Astrocyte (in vitro differentiated cells and primary cell): ENCODE measurements at regions not wholly inside any gene's neighbourhood (a gene's known extent, or its start where the extent isn't known, plus 50 kb on each side); places are given as distances from the start of the nearest gene placed in this dataset.

ENCODE experiments used
- DNase-seq: peaks from one replicate; pipeline ENCODE4 v3.0.0-alpha.2; 2010; ENCODE audit warnings: low read depth
- FAIRE-seq: peaks from 2 replicates; lab custom pipeline; 2011; peaks lifted over from hg19 to GRCh38; lab: Jason Lieb, UNC
- H2AFZ ChIP-seq: 2 replicates; pipeline ENCODE4 v1.6.0; 2012; ENCODE audit warnings: low read depth, low read length, inconsistent platforms
- H3K27ac ChIP-seq: 2 replicates; pipeline ENCODE4 v1.5.1; 2011; ENCODE audit warnings: low read depth, low read length, inconsistent platforms
- H3K27me3 ChIP-seq: 2 replicates; pipeline ENCODE4 v1.6.0; 2011; ENCODE audit warnings: low read length, inconsistent platforms; ENCODE audit not compliant: insufficient read depth
- H3K36me3 ChIP-seq: 2 replicates; pipeline ENCODE4 v1.5.1; 2011; ENCODE audit warnings: low read length, inconsistent platforms; ENCODE audit not compliant: insufficient read depth
- H3K4me1 ChIP-seq: 2 replicates; pipeline ENCODE4 v1.5.1; 2011; ENCODE audit warnings: low read length, inconsistent platforms; ENCODE audit not compliant: insufficient read depth
- H3K4me2 ChIP-seq: 2 replicates; pipeline ENCODE4 v1.6.0; 2012; ENCODE audit warnings: low read length, inconsistent platforms
- H3K4me3 ChIP-seq: 2 replicates; pipeline ENCODE4 v1.5.1; 2011; ENCODE audit warnings: low read depth, mild to moderate bottlenecking, low read length, inconsistent platforms; ENCODE audit not compliant: insufficient read depth
- H3K79me2 ChIP-seq: 2 replicates; pipeline ENCODE4 v1.6.0; 2012; ENCODE audit warnings: mild to moderate bottlenecking, low read length, inconsistent platforms; ENCODE audit not compliant: insufficient read depth
- H3K9ac ChIP-seq: 2 replicates; pipeline ENCODE4 v1.6.0; 2012; ENCODE audit warnings: mild to moderate bottlenecking, low read length, inconsistent platforms
- H3K9me3 ChIP-seq: 2 replicates; pipeline ENCODE4 v1.5.1; 2012; ENCODE audit warnings: low read depth, mild to moderate bottlenecking, low read length, inconsistent platforms; ENCODE audit not compliant: insufficient read depth
- H4K20me1 ChIP-seq: 2 replicates; pipeline ENCODE4 v1.6.0; 2012; ENCODE audit warnings: low read length, inconsistent platforms; ENCODE audit not compliant: insufficient read depth
- H3K27ac Mint-ChIP-seq: one replicate; pipeline ENCODE4 v1.8.0; 2021; ENCODE audit warnings: mild to moderate bottlenecking, mixed read lengths; ENCODE audit not compliant: unreplicated experiment
- H3K27me3 Mint-ChIP-seq: one replicate; pipeline ENCODE4 v1.8.0; 2021; ENCODE audit warnings: low read depth, mixed read lengths; ENCODE audit not compliant: unreplicated experiment
- H3K36me3 Mint-ChIP-seq: one replicate; pipeline ENCODE4 v1.8.0; 2021; ENCODE audit warnings: low read depth, mixed read lengths; ENCODE audit not compliant: unreplicated experiment
- H3K4me1 Mint-ChIP-seq: one replicate; pipeline ENCODE4 v1.8.0; 2021; ENCODE audit warnings: low read depth, mixed read lengths; ENCODE audit not compliant: unreplicated experiment
- H3K4me3 Mint-ChIP-seq: one replicate; pipeline ENCODE4 v1.8.0; 2021; ENCODE audit warnings: mild to moderate bottlenecking, moderate library complexity, mixed read lengths; ENCODE audit not compliant: unreplicated experiment
- H3K9me3 Mint-ChIP-seq: one replicate; pipeline ENCODE4 v1.8.0; 2021; ENCODE audit warnings: mild to moderate bottlenecking, mixed read lengths; ENCODE audit not compliant: unreplicated experiment
- CTCF ChIP-seq: IDR thresholded peaks from 2 replicates; pipeline ENCODE4 v1.5.1; 2011; ENCODE audit warnings: low read depth, mild to moderate bottlenecking, inconsistent platforms, low read length, moderate library complexity; ENCODE audit not compliant: insufficient read depth
- EZH2 ChIP-seq: IDR thresholded peaks from 2 replicates; pipeline ENCODE4 v1.6.1; 2012; ENCODE audit warnings: mild to moderate bottlenecking, low read length, inconsistent platforms; ENCODE audit not compliant: insufficient read depth

GRCh38 chr3:34239287-34239686 lies 440.9 kb downstream of the PDCD6IP start:
- Histone ChIP-seq H3K9me3 (no peaks in the 10 kb centered on the region), H3K27ac (no peak overlapping the region), H3K4me2 (no peak overlapping the region), H3K4me1 (no peaks in the 10 kb centered on the region), H3K4me3 (no peak overlapping the region), H3K79me2 (no peaks in the 10 kb centered on the region), H3K9ac (no peak overlapping the region), H3K27me3 (no peaks in the 10 kb centered on the region), H2AFZ (no peak overlapping the region), H4K20me1 (no peaks in the 10 kb centered on the region), H3K36me3 (no peaks in the 10 kb centered on the region)
- Mint-ChIP-seq H3K4me3 (no peak overlapping the region), H3K27me3 (no peaks in the 10 kb centered on the region), H3K27ac (no peak overlapping the region), H3K9me3 (no peaks in the 10 kb centered on the region), H3K4me1 (no peaks in the 10 kb centered on the region), H3K36me3 (no peaks in the 10 kb centered on the region)
- FAIRE-seq: no peak
- TF ChIP-seq EZH2 (no peak), CTCF (no peak)
- no peak for DNase-seq

GRCh38 chr3:34239875-34240274 lies 441.4 kb downstream of the PDCD6IP start:
- no peak overlapping the region for H3K4me3 ChIP-seq
- H3K27me3 ChIP-seq: no peaks in the 10 kb centered on the region
- H3K4me2 ChIP-seq: no peak overlapping the region
- H3K27me3 Mint-ChIP-seq: no peaks in the 10 kb centered on the region
- H3K4me1 ChIP-seq: no peaks in the 10 kb centered on the region
- no peaks in the 10 kb centered on the region for H3K4me1 Mint-ChIP-seq
- DNase-seq (no peak), FAIRE-seq (no peak)
- no peaks in the 10 kb centered on the region for H4K20me1 ChIP-seq
- H3K36me3 ChIP-seq: no peaks in the 10 kb centered on the region
- no peak overlapping the region for H2AFZ ChIP-seq
- no peak overlapping the region for H3K4me3 Mint-ChIP-seq
- TF ChIP-seq CTCF: no peak
- no peak for TF ChIP-seq EZH2
- no peaks in the 10 kb centered on the region for H3K79me2 ChIP-seq
- no peak overlapping the region for H3K27ac Mint-ChIP-seq
- no peaks in the 10 kb centered on the region for H3K9me3 Mint-ChIP-seq
- H3K36me3 Mint-ChIP-seq: no peaks in the 10 kb centered on the region
- H3K9ac ChIP-seq: no peak overlapping the region
- H3K9me3 ChIP-seq: no peaks in the 10 kb centered on the region
- H3K27ac ChIP-seq: no peak overlapping the region

- H3K27ac Mint-ChIP-seq: no peak overlapping the region
- H3K4me2 ChIP-seq: no peak overlapping the region
- no peak overlapping the region for H3K4me3 Mint-ChIP-seq
- H3K36me3 Mint-ChIP-seq: no peaks in the 10 kb centered on the region
- TF ChIP-seq EZH2: no peak
- TF ChIP-seq CTCF: no peak
- H3K9ac ChIP-seq: no peak overlapping the region
- no peaks in the 10 kb centered on the region for H3K79me2 ChIP-seq
- H3K27me3 ChIP-seq: no peaks in the 10 kb centered on the region
- no peaks in the 10 kb centered on the region for H3K27me3 Mint-ChIP-seq
- no peak overlapping the region for H3K4me3 ChIP-seq
- H3K9me3 ChIP-seq: no peaks in the 10 kb centered on the region
- H2AFZ ChIP-seq: no peak overlapping the region
- H3K27ac ChIP-seq: no peak overlapping the region
- H4K20me1 ChIP-seq: no peaks in the 10 kb centered on the region
- H3K9me3 Mint-ChIP-seq: no peaks in the 10 kb centered on the region
- no peak for DNase-seq
- H3K4me1 Mint-ChIP-seq: no peaks in the 10 kb centered on the region
- H3K4me1 ChIP-seq: no peaks in the 10 kb centered on the region
- H3K36me3 ChIP-seq: no peaks in the 10 kb centered on the region
- no peak for FAIRE-seq
Measured at GRCh38 chr3:34247401-34247800, 449.0 kb downstream of the PDCD6IP start.
